ENCODE measurements at regions not wholly inside any gene's neighbourhood (a gene's known extent, or its start where the extent isn't known, plus 50 kb on each side); places are given as distances from the start of the nearest gene placed in this dataset.

- TF ChIP-seq CHD7 (IDR thresholded peaks at IDR 0.05; ENCODE audit: insufficient replicate concordance, low read length), result no peak
Observed at GRCh38 chr13:111992911-111993310, 74.0 kb upstream of the SOX1 start (continued).
